ENCODE measurements at regions not wholly inside any gene's neighbourhood (a gene's known extent, or its start where the extent isn't known, plus 50 kb on each side); places are given as distances from the start of the nearest gene placed in this dataset.

GRCh38 chr18:2121224-2121623, 450.1 kb downstream of the METTL4 start:
- Histone ChIP-seq H3K9ac (ENCODE audit: low read depth, low read length) (no peak overlapping the region), H3K27me3 (ENCODE audit: insufficient read depth, low read length, poor library complexity) (peaks cover 3% of the 10 kb centered on the region), H3K79me2 (ENCODE audit: insufficient read depth, low read length) (no peaks in the 10 kb centered on the region), H3K27ac (ENCODE audit: low read length) (no peak overlapping the region), H3K9me3 (ENCODE audit: insufficient read depth, low read length, severe bottlenecking) (no peaks in the 10 kb centered on the region), H4K20me1 (ENCODE audit: insufficient read depth, low read length) (no peaks in the 10 kb centered on the region), H3K4me1 (ENCODE audit: insufficient read depth, low read length) (no peaks in the 10 kb centered on the region), H3K36me3 (ENCODE audit: insufficient read depth, low read length) (no peaks in the 10 kb centered on the region), H3K4me3 (ENCODE audit: low read depth in 1 of 2, low read length in 2 of 2) (no peak overlapping the region), H2AFZ (ENCODE audit: low read depth, low read length) (no peak overlapping the region), H3K4me2 (ENCODE audit: insufficient read depth, low read length) (no peak overlapping the region)
- DNase-seq, result no peak
- ATAC-seq (ENCODE audit: insufficient read depth, low read depth), result no peak
- TF ChIP-seq EZH2 (IDR thresholded peaks at IDR 0.05; ENCODE audit: borderline replicate concordance, low read depth, low read length, severe bottlenecking), result no peak
- TF ChIP-seq CTCF (IDR thresholded peaks at IDR 0.05; ENCODE audit: borderline replicate concordance, extremely low read depth, low read length, poor library complexity, severe bottlenecking), result no peak

- TF ChIP-seq CTCF (IDR thresholded peaks at IDR 0.05; ENCODE audit: borderline replicate concordance, extremely low read depth, low read length, poor library complexity, severe bottlenecking) (no peak), EZH2 (IDR thresholded peaks at IDR 0.05; ENCODE audit: borderline replicate concordance, low read depth, low read length, severe bottlenecking) (no peak)
- H3K9ac ChIP-seq (ENCODE audit: low read depth, low read length), result no peak overlapping the region
- ATAC-seq (ENCODE audit: insufficient read depth, low read depth) (no peak), DNase-seq (no peak)
- H3K4me1 ChIP-seq (ENCODE audit: insufficient read depth, low read length), result no peaks in the 10 kb centered on the region
- H3K4me3 ChIP-seq (ENCODE audit: low read depth in 1 of 2, low read length in 2 of 2), result no peak overlapping the region
- H3K9me3 ChIP-seq (ENCODE audit: insufficient read depth, low read length, severe bottlenecking), result no peaks in the 10 kb centered on the region
- no peaks in the 10 kb centered on the region for H4K20me1 ChIP-seq (ENCODE audit: insufficient read depth, low read length)
- no peak overlapping the region for H3K27ac ChIP-seq (ENCODE audit: low read length)
- peaks cover 3% of the 10 kb centered on the region for H3K27me3 ChIP-seq (ENCODE audit: insufficient read depth, low read length, poor library complexity)
- no peaks in the 10 kb centered on the region for H3K79me2 ChIP-seq (ENCODE audit: insufficient read depth, low read length)
- H3K36me3 ChIP-seq (ENCODE audit: insufficient read depth, low read length), result no peaks in the 10 kb centered on the region
- no peak overlapping the region for H2AFZ ChIP-seq (ENCODE audit: low read depth, low read length)
- H3K4me2 ChIP-seq (ENCODE audit: insufficient read depth, low read length), result no peak overlapping the region
These were observed 448.2 kb downstream of the METTL4 start for GRCh38 chr18:2123077-2123476.

- no peak overlapping the region for H3K9ac ChIP-seq (ENCODE audit: low read depth, low read length)
- no peaks in the 10 kb centered on the region for H3K36me3 ChIP-seq (ENCODE audit: insufficient read depth, low read length)
- H3K4me2 ChIP-seq (ENCODE audit: insufficient read depth, low read length), result no peak overlapping the region
- no peaks in the 10 kb centered on the region; the same call in 1 of the 2 replicates for H4K20me1 ChIP-seq (ENCODE audit: insufficient read depth, low read length)
- H3K27me3 ChIP-seq (ENCODE audit: insufficient read depth, low read length, poor library complexity), result peaks cover 4% of the 10 kb centered on the region
- H3K27ac ChIP-seq (ENCODE audit: low read length), result no peak overlapping the region
- ATAC-seq (ENCODE audit: insufficient read depth, low read depth), result no peak
- TF ChIP-seq CTCF (IDR thresholded peaks at IDR 0.05; ENCODE audit: borderline replicate concordance, extremely low read depth, low read length, poor library complexity, severe bottlenecking), result no peak
- no peak for TF ChIP-seq EZH2 (IDR thresholded peaks at IDR 0.05; ENCODE audit: borderline replicate concordance, low read depth, low read length, severe bottlenecking)
- no peaks in the 10 kb centered on the region for H3K9me3 ChIP-seq (ENCODE audit: insufficient read depth, low read length, severe bottlenecking)
- no peak overlapping the region for H2AFZ ChIP-seq (ENCODE audit: low read depth, low read length)
- no peak overlapping the region for H3K4me3 ChIP-seq (ENCODE audit: low read depth in 1 of 2, low read length in 2 of 2)
- H3K4me1 ChIP-seq (ENCODE audit: insufficient read depth, low read length), result no peaks in the 10 kb centered on the region
- no peak for DNase-seq
- H3K79me2 ChIP-seq (ENCODE audit: insufficient read depth, low read length), result no peaks in the 10 kb centered on the region
These were observed 436.9 kb downstream of the METTL4 start for GRCh38 chr18:2134364-2134763.

GRCh38 chr18:2135309-2135708, 436.0 kb downstream of the METTL4 start:
- no peak overlapping the region for H3K27ac ChIP-seq (ENCODE audit: low read length)
- no peaks in the 10 kb centered on the region for H3K79me2 ChIP-seq (ENCODE audit: insufficient read depth, low read length)
- no peak overlapping the region for H3K4me3 ChIP-seq (ENCODE audit: low read depth in 1 of 2, low read length in 2 of 2)
- no peaks in the 10 kb centered on the region for H3K4me1 ChIP-seq (ENCODE audit: insufficient read depth, low read length)
- no peak overlapping the region for H3K9ac ChIP-seq (ENCODE audit: low read depth, low read length)
- no peak overlapping the region for H2AFZ ChIP-seq (ENCODE audit: low read depth, low read length)
- no peaks in the 10 kb centered on the region for H3K9me3 ChIP-seq (ENCODE audit: insufficient read depth, low read length, severe bottlenecking)
- no peak for TF ChIP-seq EZH2 (IDR thresholded peaks at IDR 0.05; ENCODE audit: borderline replicate concordance, low read depth, low read length, severe bottlenecking)
- no peak for TF ChIP-seq CTCF (IDR thresholded peaks at IDR 0.05; ENCODE audit: borderline replicate concordance, extremely low read depth, low read length, poor library complexity, severe bottlenecking)
- no peaks in the 10 kb centered on the region for H3K36me3 ChIP-seq (ENCODE audit: insufficient read depth, low read length)
- ATAC-seq (ENCODE audit: insufficient read depth, low read depth) (no peak), DNase-seq (no peak)
- H4K20me1 ChIP-seq (ENCODE audit: insufficient read depth, low read length), result no peaks in the 10 kb centered on the region; the same call in 1 of the 2 replicates
- H3K27me3 ChIP-seq (ENCODE audit: insufficient read depth, low read length, poor library complexity), result peaks cover 4% of the 10 kb centered on the region
- no peak overlapping the region for H3K4me2 ChIP-seq (ENCODE audit: insufficient read depth, low read length)

Data from DND-41 (cell line).